ENCODE measurements at regions not wholly inside any gene's neighbourhood (a gene's known extent, or its start where the extent isn't known, plus 50 kb on each side); places are given as distances from the start of the nearest gene placed in this dataset.

GRCh38 chr18:24817150-24817549 is 356.7 kb downstream of the HRH4 start:
- ChIA-PET POLR2A (no interaction called here), CTCF (no interaction called here)
- Histone ChIP-seq H3K27ac (ENCODE audit: low read length) (no peak overlapping the region), H3K27me3 (ENCODE audit: control insufficient read depth, insufficient read depth, low read length) (peaks cover 3% of the 10 kb centered on the region; the same call in 1 of the 2 replicates), H3K4me3 (ENCODE audit: low read depth in 2 of 2, low read length in 2 of 2) (no peak overlapping the region), H3K9me3 (ENCODE audit: control insufficient read depth, insufficient read depth, low read depth, low read length) (no peaks in the 10 kb centered on the region), H3K36me3 (ENCODE audit: control insufficient read depth, insufficient read depth, low read length) (no peaks in the 10 kb centered on the region), H3K4me1 (ENCODE audit: control insufficient read depth, insufficient read depth, low read length) (no peaks in the 10 kb centered on the region)
- BruUV-seq (replicated peaks) = no TSS peak
- no peak for DNase-seq (ENCODE audit: low read depth, low spot score)
- no peak for ATAC-seq
- no peak for TF ChIP-seq POLR2AphosphoS5 (IDR thresholded peaks at IDR 0.05; ENCODE audit: low read depth, low read length)
- no peak for TF ChIP-seq REST (IDR thresholded peaks at IDR 0.05; ENCODE audit: insufficient read depth in 1 of 2, low read depth in 2 of 2, low read length in 1 of 2)
- no peak for TF ChIP-seq SIN3A (IDR thresholded peaks at IDR 0.05; ENCODE audit: borderline replicate concordance, insufficient read depth, low read depth, low read length)
- intact Hi-C loops (cut with micrococcal nuclease; ENCODE audit: unreplicated experiment) (no loop called here), in situ Hi-C loops (cut with HindIII; ENCODE audit: low pct_unique_long_range_greater_than_20kb, low sequenced_read_pairs) (no loop called here)

- H3K4me3 ChIP-seq (ENCODE audit: low read depth in 2 of 2, low read length in 2 of 2) = no peak overlapping the region
- ChIA-PET POLR2A (no interaction called here), CTCF (no interaction called here)
- in situ Hi-C loops (cut with HindIII; ENCODE audit: low pct_unique_long_range_greater_than_20kb, low sequenced_read_pairs) = no loop called here
- intact Hi-C loops (cut with micrococcal nuclease; ENCODE audit: unreplicated experiment) = no loop called here
- no peaks in the 10 kb centered on the region for H3K4me1 ChIP-seq (ENCODE audit: control insufficient read depth, insufficient read depth, low read length)
- H3K9me3 ChIP-seq (ENCODE audit: control insufficient read depth, insufficient read depth, low read depth, low read length) = no peaks in the 10 kb centered on the region
- no TSS peak for BruUV-seq (replicated peaks)
- no peak for DNase-seq (ENCODE audit: low read depth, low spot score)
- TF ChIP-seq REST (IDR thresholded peaks at IDR 0.05; ENCODE audit: insufficient read depth in 1 of 2, low read depth in 2 of 2, low read length in 1 of 2) (no peak), TCF7L2 (IDR thresholded peaks at IDR 0.05; ENCODE audit: low read depth, low read length) (no peak), SIN3A (IDR thresholded peaks at IDR 0.05; ENCODE audit: borderline replicate concordance, insufficient read depth, low read depth, low read length) (no peak), POLR2AphosphoS5 (IDR thresholded peaks at IDR 0.05; ENCODE audit: low read depth, low read length) (no peak)
- TF ChIP-seq, protein P1, sequence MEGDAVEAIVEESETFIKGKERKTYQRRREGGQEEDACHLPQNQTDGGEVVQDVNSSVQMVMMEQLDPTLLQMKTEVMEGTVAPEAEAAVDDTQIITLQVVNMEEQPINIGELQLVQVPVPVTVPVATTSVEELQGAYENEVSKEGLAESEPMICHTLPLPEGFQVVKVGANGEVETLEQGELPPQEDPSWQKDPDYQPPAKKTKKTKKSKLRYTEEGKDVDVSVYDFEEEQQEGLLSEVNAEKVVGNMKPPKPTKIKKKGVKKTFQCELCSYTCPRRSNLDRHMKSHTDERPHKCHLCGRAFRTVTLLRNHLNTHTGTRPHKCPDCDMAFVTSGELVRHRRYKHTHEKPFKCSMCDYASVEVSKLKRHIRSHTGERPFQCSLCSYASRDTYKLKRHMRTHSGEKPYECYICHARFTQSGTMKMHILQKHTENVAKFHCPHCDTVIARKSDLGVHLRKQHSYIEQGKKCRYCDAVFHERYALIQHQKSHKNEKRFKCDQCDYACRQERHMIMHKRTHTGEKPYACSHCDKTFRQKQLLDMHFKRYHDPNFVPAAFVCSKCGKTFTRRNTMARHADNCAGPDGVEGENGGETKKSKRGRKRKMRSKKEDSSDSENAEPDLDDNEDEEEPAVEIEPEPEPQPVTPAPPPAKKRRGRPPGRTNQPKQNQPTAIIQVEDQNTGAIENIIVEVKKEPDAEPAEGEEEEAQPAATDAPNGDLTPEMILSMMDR (IDR thresholded peaks at IDR 0.05) = no peak
- H3K27ac ChIP-seq (ENCODE audit: low read length) = no peak overlapping the region
- peaks cover 3% of the 10 kb centered on the region; the same call in 1 of the 2 replicates for H3K27me3 ChIP-seq (ENCODE audit: control insufficient read depth, insufficient read depth, low read length)
- H3K36me3 ChIP-seq (ENCODE audit: control insufficient read depth, insufficient read depth, low read length) = no peaks in the 10 kb centered on the region
- no peak for ATAC-seq
Observed at GRCh38 chr18:24817587-24818371, 357.3 kb downstream of the HRH4 start.
